ENCODE measurements at regions not wholly inside any gene's neighbourhood (a gene's known extent, or its start where the extent isn't known, plus 50 kb on each side); places are given as distances from the start of the nearest gene placed in this dataset.

DNA sequence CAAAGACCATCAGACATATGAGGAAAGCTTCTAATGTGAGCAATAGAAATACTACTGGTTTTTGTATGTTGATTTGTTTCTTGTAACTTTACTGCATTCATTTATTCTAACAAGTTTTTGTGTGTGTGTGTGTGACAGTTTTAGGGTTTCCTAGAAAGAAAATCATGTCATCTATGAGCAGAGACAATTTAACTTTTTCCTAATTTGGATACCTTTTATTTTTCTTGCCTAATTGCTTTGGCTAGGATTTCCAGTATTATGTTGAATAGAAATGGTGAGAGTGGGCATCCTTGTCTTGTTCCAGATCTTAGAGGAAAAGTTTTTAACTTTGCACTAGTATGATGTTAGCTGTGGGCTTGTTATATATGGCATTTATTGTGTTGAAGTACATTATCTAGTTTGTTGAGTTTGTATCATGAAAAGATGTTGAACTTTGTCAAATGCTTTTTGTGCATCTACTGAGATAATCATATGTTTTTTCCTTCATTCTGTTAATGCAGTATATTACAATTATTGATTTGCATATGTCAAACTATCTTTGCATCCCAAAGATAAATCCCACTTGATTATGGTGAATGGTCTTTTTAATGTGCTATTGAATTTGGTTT lies 117.3 kb upstream of the CDC42EP3 start:
- TF ChIP-seq, protein P1, sequence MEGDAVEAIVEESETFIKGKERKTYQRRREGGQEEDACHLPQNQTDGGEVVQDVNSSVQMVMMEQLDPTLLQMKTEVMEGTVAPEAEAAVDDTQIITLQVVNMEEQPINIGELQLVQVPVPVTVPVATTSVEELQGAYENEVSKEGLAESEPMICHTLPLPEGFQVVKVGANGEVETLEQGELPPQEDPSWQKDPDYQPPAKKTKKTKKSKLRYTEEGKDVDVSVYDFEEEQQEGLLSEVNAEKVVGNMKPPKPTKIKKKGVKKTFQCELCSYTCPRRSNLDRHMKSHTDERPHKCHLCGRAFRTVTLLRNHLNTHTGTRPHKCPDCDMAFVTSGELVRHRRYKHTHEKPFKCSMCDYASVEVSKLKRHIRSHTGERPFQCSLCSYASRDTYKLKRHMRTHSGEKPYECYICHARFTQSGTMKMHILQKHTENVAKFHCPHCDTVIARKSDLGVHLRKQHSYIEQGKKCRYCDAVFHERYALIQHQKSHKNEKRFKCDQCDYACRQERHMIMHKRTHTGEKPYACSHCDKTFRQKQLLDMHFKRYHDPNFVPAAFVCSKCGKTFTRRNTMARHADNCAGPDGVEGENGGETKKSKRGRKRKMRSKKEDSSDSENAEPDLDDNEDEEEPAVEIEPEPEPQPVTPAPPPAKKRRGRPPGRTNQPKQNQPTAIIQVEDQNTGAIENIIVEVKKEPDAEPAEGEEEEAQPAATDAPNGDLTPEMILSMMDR (IDR thresholded peaks at IDR 0.05; ENCODE audit: low read depth, low read length) = no peak
- DNase-seq (ENCODE audit: extremely low read depth, low read depth) = no peak

DNA sequence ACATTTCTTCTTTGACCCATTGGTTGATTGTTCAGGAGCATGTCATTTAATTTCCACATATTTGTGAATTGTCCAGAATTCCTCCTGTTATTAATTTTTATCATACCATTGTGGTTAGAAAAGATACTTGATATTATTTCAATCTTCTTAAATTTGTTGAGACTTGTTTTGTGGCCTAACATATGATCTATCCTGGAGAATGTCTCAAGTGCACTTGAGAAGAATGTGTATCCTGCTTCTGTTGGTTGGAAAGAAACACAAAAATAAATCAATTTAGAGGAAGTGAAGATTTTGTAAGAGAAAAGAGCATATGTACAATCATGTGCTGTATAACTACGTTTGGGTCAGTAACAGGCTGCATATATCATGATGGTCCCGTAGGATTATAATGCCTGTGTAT lies 118.6 kb upstream of the CDC42EP3 start:
- DNase-seq (ENCODE audit: extremely low read depth, low read depth) = no peak
- TF ChIP-seq, protein P1 (IDR thresholded peaks at IDR 0.05; ENCODE audit: low read depth, low read length) = no peak

DNA sequence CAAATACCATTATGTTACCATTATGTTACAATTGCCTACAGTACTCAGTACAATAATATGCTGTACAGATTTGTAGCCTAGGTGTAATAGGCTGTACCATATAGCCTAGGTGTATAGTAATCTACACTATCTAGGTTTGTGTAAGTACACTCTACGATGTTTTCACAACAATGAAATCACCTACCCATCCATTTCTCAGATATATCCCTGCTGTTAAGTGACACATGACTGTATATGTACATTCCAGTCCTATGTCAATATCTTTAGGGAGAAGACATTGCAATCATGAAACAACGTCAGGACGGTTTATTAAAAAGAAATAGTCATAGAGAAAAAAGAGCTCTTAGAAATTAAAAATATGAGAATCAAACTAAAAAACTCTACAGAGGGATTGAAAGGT lies 119.0 kb upstream of the CDC42EP3 start:
- TF ChIP-seq, protein P1 (IDR thresholded peaks at IDR 0.05; ENCODE audit: low read depth, low read length) = no peak
- DNase-seq (ENCODE audit: extremely low read depth, low read depth) = no peak

DNA sequence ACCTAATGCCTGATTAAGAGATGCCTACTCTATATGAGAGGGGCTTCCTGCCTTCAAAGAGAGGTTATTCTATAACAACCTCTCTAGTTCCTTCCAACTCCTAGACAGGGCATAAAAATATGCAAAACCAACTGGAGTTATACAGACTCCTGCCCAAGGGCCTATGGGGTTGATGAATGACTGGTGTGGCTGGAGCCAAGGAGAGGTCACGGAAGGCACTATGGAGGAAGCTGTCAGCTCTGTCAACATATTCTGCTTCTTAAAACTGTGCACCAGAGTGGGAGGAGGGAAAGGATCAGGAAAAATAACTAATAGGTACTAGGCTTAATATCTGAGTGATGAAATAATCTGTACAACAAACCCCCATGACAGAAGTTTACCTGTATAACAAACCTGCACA lies 120.9 kb upstream of the CDC42EP3 start:
- TF ChIP-seq, protein P1 (IDR thresholded peaks at IDR 0.05; ENCODE audit: low read depth, low read length) = no peak
- DNase-seq (ENCODE audit: extremely low read depth, low read depth) = no peak

DNA sequence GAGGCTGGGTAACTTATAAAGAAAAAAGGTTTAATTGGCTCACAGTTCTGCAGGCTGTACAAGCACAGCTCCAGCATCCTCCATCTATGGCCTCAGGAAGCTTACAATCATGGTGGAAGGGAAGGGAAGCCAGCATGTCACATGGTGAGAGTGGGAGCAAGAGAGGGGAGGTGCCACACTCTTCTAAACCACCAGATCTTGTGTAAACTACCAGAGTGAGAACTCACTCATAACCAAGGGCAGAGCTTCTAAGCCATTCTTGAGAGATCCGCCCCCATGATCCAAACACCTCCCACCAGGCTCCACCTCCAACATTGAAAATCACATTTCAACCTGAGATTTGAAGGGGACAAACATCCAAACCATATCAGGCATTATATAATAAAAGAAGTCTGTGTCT lies 121.6 kb upstream of the CDC42EP3 start:
- no peak for DNase-seq (ENCODE audit: extremely low read depth, low read depth)

DNA sequence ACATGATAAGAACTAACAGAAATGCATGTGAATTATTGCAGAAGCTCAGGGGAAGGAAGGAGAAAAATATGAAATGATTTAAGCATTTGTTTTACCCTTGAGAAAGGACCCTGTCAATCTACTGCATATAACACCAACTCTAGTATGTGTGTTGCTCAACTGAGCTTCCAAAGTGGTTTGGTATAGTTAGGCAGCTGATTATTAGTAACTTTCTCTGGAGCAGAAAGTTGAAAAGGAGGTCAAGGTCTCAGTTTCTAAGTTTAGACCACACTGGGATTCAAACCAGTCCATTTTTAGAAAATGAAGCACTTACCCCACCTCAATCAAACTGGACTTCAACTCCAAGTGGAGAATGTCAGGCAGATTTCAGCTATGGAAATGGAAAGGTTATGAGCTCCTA lies 123.3 kb upstream of the CDC42EP3 start:
- TF ChIP-seq, protein P1 (IDR thresholded peaks at IDR 0.05; ENCODE audit: low read depth, low read length) = no peak
- peak; percentile 63 for DNase-seq (ENCODE audit: extremely low read depth, low read depth)

More for the DNA sequence above, 121.6 kb upstream of the CDC42EP3 start:
- TF ChIP-seq, protein P1 (IDR thresholded peaks at IDR 0.05; ENCODE audit: low read depth, low read length) = no peak

DNA sequence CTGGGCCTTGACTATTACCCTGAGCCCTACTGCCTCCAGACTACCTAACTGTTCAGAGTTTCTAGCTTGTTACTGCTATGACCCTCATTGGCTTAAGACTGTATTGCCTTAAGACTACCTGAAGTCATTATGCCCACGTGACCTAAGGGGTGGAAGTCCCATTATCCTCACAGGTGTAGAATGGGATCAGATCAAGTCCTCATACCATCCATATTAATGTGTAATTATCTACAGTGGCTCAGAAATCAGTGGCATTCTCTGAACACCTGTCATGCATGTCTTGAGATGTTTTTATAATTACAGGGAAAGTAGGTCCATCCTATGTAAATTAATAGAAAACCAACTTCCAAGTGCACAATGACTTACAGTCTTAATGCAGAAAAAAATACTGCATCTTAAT lies 124.0 kb upstream of the CDC42EP3 start:
- TF ChIP-seq, protein P1 (IDR thresholded peaks at IDR 0.05; ENCODE audit: low read depth, low read length) = no peak
- no peak for DNase-seq (ENCODE audit: extremely low read depth, low read depth)

All from AG09319 (cell line).